ENCODE measurements at regions not wholly inside any gene's neighbourhood (a gene's known extent, or its start where the extent isn't known, plus 50 kb on each side); places are given as distances from the start of the nearest gene placed in this dataset.

DNA sequence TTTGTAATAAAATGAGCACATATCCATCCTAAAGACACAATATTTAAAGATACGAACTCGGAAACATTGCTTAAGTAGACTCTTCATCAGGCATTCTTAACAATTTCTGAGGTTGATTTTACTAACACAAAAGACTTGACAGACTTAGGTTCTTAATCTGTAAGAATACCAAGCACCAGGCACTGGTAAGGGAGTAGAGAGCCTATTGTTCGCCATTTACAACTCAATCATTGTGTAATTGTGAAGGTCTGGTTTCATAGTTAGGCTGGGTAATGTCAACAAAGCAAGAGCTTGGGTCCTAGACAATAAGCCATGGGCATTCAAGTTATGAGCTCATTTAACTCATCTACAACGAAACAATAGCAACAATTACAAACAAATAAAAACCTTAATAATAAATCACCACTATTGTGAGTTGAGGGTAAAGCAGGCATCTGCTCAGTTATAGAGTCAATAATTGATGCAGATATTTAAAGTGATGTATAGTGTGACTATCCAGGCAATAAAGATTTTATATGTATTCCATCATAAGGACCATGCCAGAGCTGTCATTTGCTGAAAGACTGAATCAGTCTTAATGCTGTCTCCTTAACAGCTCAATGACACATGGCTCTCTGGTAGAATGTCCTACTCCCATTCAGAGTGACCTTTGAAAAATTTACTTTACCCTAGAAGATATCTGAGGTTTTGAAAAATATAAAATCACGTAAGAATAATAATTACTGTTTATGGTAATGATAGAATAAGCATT, 664.0 kb upstream of the PCDH7 start:
- 2% methylated on average over 5 of the region's 5 CpGs for WGBS (ENCODE audit: low lambda C conversion rate)
- ATAC-seq (no peak), FAIRE-seq (no peak), DNase-seq (ENCODE audit: low spot score) (no peak)
- no peak overlapping the region for H3K4me2 ChIP-seq (ENCODE audit: low read depth, low read length)
- no peaks in the 10 kb centered on the region for H3K27me3 ChIP-seq (ENCODE audit: control insufficient read depth in 1 of 2, insufficient read depth in 2 of 2, low read length in 2 of 2)
- no peaks in the 10 kb centered on the region for H3K79me2 ChIP-seq (ENCODE audit: insufficient read depth, low read length)
- H3K4me3 ChIP-seq (replicated peaks in 1 of 3; ENCODE audit: insufficient read depth in 1 of 3, low read depth in 2 of 3, low read length in 3 of 3) = no peak overlapping the region
- intact Hi-C loops (cut with micrococcal nuclease; ENCODE audit: unreplicated experiment) (no loop called here), in situ Hi-C loops (cut with HindIII; ENCODE audit: extremely low pct_ligation_motif_present, low pct_unique_long_range_greater_than_20kb) (no loop called here)
- H3K36me3 ChIP-seq (replicated peaks in 1 of 2; ENCODE audit: control insufficient read depth in 1 of 2, insufficient read depth in 2 of 2, low read length in 2 of 2) = no peaks in the 10 kb centered on the region
- ChIA-PET POLR2A (no interaction called here), CTCF (ENCODE audit: low intra/inter-chr PET ratio, low total read pairs) (no interaction called here)
- peaks cover 67% of the 10 kb centered on the region for H3K9me3 ChIP-seq (ENCODE audit: low read length)
- BruUV-seq (replicated peaks) = no TSS peak
- no peak overlapping the region for H2AFZ ChIP-seq (ENCODE audit: low read length)
- H3K27ac ChIP-seq (ENCODE audit: extremely low read length, insufficient read depth, low read length) = no peak overlapping the region
- no peaks in the 10 kb centered on the region for H4K20me1 ChIP-seq (ENCODE audit: insufficient read depth, low read length)
- H3K4me1 ChIP-seq (ENCODE audit: insufficient read depth, low read length) = no peaks in the 10 kb centered on the region
- no peak overlapping the region for H3K9ac ChIP-seq (ENCODE audit: insufficient read depth, low read depth, low read length)
- TF ChIP-seq, protein P1, sequence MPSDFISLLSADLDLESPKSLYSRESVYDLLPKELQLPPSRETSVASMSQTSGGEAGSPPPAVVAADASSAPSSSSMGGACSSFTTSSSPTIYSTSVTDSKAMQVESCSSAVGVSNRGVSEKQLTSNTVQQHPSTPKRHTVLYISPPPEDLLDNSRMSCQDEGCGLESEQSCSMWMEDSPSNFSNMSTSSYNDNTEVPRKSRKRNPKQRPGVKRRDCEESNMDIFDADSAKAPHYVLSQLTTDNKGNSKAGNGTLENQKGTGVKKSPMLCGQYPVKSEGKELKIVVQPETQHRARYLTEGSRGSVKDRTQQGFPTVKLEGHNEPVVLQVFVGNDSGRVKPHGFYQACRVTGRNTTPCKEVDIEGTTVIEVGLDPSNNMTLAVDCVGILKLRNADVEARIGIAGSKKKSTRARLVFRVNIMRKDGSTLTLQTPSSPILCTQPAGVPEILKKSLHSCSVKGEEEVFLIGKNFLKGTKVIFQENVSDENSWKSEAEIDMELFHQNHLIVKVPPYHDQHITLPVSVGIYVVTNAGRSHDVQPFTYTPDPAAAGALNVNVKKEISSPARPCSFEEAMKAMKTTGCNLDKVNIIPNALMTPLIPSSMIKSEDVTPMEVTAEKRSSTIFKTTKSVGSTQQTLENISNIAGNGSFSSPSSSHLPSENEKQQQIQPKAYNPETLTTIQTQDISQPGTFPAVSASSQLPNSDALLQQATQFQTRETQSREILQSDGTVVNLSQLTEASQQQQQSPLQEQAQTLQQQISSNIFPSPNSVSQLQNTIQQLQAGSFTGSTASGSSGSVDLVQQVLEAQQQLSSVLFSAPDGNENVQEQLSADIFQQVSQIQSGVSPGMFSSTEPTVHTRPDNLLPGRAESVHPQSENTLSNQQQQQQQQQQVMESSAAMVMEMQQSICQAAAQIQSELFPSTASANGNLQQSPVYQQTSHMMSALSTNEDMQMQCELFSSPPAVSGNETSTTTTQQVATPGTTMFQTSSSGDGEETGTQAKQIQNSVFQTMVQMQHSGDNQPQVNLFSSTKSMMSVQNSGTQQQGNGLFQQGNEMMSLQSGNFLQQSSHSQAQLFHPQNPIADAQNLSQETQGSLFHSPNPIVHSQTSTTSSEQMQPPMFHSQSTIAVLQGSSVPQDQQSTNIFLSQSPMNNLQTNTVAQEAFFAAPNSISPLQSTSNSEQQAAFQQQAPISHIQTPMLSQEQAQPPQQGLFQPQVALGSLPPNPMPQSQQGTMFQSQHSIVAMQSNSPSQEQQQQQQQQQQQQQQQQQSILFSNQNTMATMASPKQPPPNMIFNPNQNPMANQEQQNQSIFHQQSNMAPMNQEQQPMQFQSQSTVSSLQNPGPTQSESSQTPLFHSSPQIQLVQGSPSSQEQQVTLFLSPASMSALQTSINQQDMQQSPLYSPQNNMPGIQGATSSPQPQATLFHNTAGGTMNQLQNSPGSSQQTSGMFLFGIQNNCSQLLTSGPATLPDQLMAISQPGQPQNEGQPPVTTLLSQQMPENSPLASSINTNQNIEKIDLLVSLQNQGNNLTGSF (CRISPR knock-in tag; IDR thresholded peaks at IDR 0.05) = no peak
- TF ChIP-seq ZBTB33 (CRISPR knock-in tag; IDR thresholded peaks at IDR 0.05) = no peak
- no peak for TF ChIP-seq SIN3B (IDR thresholded peaks at IDR 0.05; ENCODE audit: low read length)
- TF ChIP-seq SAFB2 (CRISPR knock-in tag; IDR thresholded peaks at IDR 0.05; ENCODE audit: borderline replicate concordance, low read depth) = no peak
- no peak for TF ChIP-seq NR1H2 (CRISPR knock-in tag; IDR thresholded peaks at IDR 0.05; ENCODE audit: borderline replicate concordance, low read depth)
- no peak for TF ChIP-seq KDM5B (CRISPR knock-in tag; IDR thresholded peaks at IDR 0.05; ENCODE audit: borderline replicate concordance)
- no peak for TF ChIP-seq NFIC (IDR thresholded peaks at IDR 0.05; ENCODE audit: low read length)
- no peak for TF ChIP-seq ATF7 (IDR thresholded peaks at IDR 0.05)
- no peak for TF ChIP-seq ATF7 (CRISPR knock-in tag; IDR thresholded peaks at IDR 0.05)
- TF ChIP-seq, protein P2, sequence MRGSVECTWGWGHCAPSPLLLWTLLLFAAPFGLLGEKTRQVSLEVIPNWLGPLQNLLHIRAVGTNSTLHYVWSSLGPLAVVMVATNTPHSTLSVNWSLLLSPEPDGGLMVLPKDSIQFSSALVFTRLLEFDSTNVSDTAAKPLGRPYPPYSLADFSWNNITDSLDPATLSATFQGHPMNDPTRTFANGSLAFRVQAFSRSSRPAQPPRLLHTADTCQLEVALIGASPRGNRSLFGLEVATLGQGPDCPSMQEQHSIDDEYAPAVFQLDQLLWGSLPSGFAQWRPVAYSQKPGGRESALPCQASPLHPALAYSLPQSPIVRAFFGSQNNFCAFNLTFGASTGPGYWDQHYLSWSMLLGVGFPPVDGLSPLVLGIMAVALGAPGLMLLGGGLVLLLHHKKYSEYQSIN (CRISPR knock-in tag; IDR thresholded peaks at IDR 0.05; ENCODE audit: borderline replicate concordance) = no peak
